ENCODE measurements at regions not wholly inside any gene's neighbourhood (a gene's known extent, or its start where the extent isn't known, plus 50 kb on each side); places are given as distances from the start of the nearest gene placed in this dataset.

DNA sequence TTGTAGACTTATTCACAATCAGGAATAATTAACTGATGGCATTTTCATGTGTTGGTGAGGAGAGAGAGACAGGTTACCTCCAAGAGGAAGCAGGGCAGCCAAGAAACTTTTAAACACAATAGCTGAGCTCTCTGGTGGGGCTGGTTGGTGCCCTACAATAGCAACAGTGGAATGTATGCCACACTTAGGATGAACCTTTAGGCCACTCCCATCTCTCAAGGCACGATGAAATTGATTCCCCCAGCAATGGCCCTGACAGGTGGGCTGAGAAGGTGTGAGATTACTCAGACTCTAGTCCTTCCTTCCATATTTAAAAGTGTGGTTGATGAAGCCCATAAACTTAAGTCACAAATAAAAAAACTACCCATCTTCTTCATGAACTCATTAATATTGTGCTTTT lies 219.4 kb upstream of the CYRIA start:
- H3K4me3 ChIP-seq (ENCODE audit: control insufficient read depth, low read depth, low read length), result no peak overlapping the region
- TF ChIP-seq, protein P1, sequence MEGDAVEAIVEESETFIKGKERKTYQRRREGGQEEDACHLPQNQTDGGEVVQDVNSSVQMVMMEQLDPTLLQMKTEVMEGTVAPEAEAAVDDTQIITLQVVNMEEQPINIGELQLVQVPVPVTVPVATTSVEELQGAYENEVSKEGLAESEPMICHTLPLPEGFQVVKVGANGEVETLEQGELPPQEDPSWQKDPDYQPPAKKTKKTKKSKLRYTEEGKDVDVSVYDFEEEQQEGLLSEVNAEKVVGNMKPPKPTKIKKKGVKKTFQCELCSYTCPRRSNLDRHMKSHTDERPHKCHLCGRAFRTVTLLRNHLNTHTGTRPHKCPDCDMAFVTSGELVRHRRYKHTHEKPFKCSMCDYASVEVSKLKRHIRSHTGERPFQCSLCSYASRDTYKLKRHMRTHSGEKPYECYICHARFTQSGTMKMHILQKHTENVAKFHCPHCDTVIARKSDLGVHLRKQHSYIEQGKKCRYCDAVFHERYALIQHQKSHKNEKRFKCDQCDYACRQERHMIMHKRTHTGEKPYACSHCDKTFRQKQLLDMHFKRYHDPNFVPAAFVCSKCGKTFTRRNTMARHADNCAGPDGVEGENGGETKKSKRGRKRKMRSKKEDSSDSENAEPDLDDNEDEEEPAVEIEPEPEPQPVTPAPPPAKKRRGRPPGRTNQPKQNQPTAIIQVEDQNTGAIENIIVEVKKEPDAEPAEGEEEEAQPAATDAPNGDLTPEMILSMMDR (conservative IDR thresholded peaks at IDR 0.05; ENCODE audit: control insufficient read depth, insufficient read depth, low read depth, low read length), result no peak
- no peak for DNase-seq (ENCODE audit: low read depth)

DNA sequence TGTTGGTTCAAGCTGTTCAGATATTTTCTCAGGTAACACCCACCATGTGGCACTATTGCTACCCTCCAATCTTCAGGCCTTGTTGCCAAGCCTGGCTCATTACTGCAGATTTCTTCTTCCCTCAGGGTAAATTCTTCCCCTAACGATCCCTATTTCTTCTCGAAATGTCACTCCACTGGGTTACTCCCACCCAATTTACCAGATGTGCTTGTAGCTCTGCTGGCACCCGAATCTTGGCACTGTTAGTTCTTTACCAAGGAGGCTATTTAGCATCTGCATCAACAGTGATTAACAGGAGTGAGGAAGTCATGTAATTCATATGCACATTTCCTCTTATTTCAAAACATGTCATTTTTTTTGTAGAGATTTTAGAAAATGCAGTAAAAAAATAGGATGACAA lies 217.1 kb upstream of the CYRIA start:
- DNase-seq (ENCODE audit: low read depth), result no peak
- TF ChIP-seq, protein P1 (conservative IDR thresholded peaks at IDR 0.05; ENCODE audit: control insufficient read depth, insufficient read depth, low read depth, low read length), result no peak
- H3K4me3 ChIP-seq (ENCODE audit: control insufficient read depth, low read depth, low read length), result no peak overlapping the region

DNA sequence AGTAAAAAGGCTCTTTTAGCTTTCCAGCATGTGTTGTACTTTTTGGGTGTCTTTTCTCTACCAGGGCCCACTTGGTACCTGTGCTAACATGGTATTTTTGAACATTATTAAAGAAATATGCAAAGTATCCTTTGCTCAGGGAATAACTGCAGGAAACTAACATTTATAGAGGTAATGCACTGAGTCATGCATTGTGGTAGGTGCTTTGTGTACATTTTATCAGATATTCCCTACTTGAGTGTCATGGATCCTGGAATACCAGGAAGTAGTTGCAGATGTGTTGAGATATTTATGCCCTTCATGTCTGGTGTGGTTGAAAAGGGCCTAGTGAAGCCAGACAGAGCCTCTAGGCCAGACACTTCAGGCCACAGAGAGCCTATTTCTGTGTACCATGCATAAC lies 215.5 kb upstream of the CYRIA start:
- TF ChIP-seq, protein P1 (conservative IDR thresholded peaks at IDR 0.05; ENCODE audit: control insufficient read depth, insufficient read depth, low read depth, low read length), result no peak
- DNase-seq (ENCODE audit: low read depth), result no peak

DNA sequence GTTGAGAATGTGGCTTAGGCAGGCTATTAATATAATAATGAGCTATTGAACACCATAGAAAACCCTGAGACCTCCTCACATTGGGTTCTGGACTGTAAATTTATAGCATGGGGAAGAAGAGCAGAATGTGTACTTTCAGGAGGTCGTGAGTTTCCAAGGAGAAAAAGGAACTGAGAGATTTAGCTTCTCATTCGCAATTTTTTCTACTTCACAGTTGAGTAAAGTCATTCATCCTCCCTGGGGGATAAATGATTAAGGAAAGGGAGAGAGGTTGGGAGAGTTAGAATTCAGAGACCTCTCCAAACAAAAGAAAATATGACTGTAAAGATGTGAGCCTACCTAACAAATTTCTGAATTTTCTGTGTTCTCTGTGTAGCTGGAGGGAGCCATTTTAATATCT lies 205.8 kb upstream of the CYRIA start:
- DNase-seq (ENCODE audit: low read depth), result no peak
- TF ChIP-seq, protein P1 (conservative IDR thresholded peaks at IDR 0.05; ENCODE audit: control insufficient read depth, insufficient read depth, low read depth, low read length), result no peak
- no peak overlapping the region for H3K4me3 ChIP-seq (ENCODE audit: control insufficient read depth, low read depth, low read length)

More for the DNA sequence above, 215.5 kb upstream of the CYRIA start:
- no peak overlapping the region for H3K4me3 ChIP-seq (ENCODE audit: control insufficient read depth, low read depth, low read length)

DNA sequence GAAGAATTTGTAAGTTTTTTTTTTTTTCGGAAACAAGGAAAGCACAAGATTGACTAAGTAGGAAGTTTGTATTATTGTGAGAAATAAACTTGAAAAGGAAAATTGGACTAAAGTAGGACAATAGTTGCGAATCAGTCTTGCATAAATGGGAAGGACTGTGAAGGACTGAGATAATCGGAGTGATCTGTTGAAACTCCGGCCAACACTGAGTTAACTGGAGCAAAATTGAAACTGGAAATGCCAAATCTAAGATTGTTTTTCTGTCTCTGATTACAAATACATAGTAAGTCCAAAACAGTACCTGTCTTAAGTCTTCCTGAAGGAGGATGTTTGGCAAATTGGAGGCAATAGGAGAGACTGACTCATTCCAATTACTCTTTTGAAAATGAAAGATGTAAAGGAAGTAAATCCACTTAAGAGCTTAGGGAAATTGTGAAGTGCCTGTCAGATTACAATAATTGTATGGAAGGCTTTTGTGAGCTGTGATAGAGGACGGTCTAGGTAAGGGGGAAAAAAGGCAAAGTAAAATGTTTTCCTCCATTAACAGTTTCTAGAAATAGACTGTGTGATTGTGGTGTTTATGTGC lies 204.9 kb upstream of the CYRIA start:
- no peak overlapping the region for H3K4me3 ChIP-seq (ENCODE audit: control insufficient read depth, low read depth, low read length)
- DNase-seq (ENCODE audit: low read depth), result no peak
- TF ChIP-seq, protein P1 (conservative IDR thresholded peaks at IDR 0.05; ENCODE audit: control insufficient read depth, insufficient read depth, low read depth, low read length), result no peak

DNA sequence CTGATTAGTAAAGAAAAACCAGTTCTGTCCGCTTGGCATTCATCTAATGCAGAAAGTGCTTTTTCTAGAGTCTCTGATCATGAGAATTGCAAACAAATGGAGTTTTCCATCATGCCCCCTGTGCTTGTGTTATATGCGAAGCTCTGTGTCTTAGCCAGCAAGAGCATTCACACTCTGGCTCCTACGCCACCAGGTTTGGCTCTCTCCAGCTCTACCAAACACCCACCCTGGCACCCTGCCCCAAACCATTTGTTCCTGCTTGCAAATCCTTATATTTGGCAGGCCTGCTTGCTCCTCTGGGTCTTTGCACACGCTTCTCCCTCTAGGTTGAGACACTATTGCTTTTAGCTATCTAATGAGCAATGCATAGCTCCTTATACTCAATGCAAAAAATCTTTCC lies 204.1 kb upstream of the CYRIA start:
- DNase-seq (ENCODE audit: low read depth), result no peak
- no peak overlapping the region for H3K4me3 ChIP-seq (ENCODE audit: control insufficient read depth, low read depth, low read length)
- TF ChIP-seq, protein P1 (conservative IDR thresholded peaks at IDR 0.05; ENCODE audit: control insufficient read depth, insufficient read depth, low read depth, low read length), result no peak

DNA sequence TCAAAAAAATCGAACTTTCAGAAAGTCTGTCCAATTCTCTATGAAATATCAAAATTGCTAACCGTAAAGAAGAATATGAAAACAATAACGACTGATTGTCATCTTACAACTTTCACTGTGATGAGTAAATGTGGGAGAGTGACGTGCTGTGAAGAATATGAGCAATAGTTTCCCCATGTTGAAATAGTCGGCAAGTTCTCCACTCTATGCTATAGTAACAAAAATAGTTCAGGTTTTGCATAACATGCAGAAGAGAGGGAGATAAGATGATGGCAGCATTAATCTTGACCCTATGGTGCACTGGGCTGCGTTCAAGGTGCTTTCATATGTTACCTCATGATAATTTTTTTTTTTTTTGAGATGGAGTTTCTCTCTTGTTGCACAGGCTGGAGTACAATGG lies 196.8 kb upstream of the CYRIA start:
- no peak for DNase-seq (ENCODE audit: low read depth)
- TF ChIP-seq, protein P1 (conservative IDR thresholded peaks at IDR 0.05; ENCODE audit: control insufficient read depth, insufficient read depth, low read depth, low read length), result no peak
- no peak overlapping the region for H3K4me3 ChIP-seq (ENCODE audit: control insufficient read depth, low read depth, low read length)
